Sigmoid colon (tissue), 4 donors: ENCODE measurements at regions not wholly inside any gene's neighbourhood (a gene's known extent, or its start where the extent isn't known, plus 50 kb on each side); places are given as distances from the start of the nearest gene placed in this dataset.

Experiments
- CTCF ChIP-seq, 4 experiments: fragments of 450-650 bp in 3 of 4; fragments of 200-600 bp in 1 of 4; IDR thresholded peaks; one replicate each; pipeline ENCODE4 v1.5.1; 2016 to 2019; ENCODE audit warnings: antibody characterized with exemption in 4 of 4, mild to moderate bottlenecking in 3 of 4, moderate library complexity in 2 of 4
- EP300 ChIP-seq, 4 donors: sonication (generic); formaldehyde crosslinking; IDR thresholded peaks; one replicate each; pipeline ENCODE4 v1.6.1; 2017; ENCODE audit warnings: antibody characterized with exemption in 4 of 4

DNA sequence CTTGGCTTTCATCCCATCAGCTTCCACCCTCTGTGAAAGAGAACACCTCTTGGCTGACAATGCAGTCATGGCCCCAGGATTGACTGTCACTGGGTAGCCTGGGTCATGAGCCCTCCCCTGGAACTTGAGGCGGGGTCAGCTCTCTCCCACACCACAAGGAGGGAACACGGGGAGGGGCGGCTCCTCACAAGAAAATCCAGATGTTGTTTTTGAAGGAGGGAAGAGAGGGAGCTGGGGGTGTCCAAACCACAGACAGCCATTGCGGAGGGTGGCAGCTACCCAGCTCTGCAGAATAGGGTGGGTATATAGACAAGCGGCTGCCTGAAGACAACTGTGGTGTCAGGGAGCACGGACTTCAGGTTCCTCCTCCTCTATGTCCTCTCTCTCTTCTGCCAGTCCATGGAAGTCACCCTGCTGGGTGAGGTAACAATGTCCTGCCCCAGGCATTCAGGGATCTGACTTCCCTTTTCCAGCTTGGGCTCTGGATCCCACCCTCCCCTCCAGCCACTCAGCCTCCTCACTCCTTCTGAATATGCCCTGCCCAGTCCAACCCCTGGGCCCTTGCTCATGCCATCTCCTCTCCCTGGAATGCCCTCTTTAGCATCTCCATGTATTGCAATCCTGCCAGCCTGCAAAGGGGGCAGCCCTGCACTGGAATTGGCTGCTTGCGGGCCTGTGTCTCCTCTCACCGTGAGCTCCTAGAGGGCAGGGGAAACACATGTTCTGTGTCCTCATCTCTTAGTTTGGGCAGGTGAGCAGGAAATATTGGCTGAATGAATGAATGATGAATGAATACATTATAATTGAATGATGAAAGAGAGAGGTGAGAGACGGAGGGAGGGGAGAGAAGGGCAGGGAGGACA is 60.9 kb upstream of the RUNX3 start:
- TF ChIP-seq CTCF (IDR thresholded peaks at IDR 0.05) (no peak), EP300 (IDR thresholded peaks at IDR 0.05) (no peak)
